ENCODE measurements at regions not wholly inside any gene's neighbourhood (a gene's known extent, or its start where the extent isn't known, plus 50 kb on each side); places are given as distances from the start of the nearest gene placed in this dataset.
"Not testable (repeated sequence)": the region's sequence is repeated elsewhere in the genome, so short reads cannot be mapped to it uniquely, and the experiment has no call there.

GRCh38 chr4:83204731-83205130 lies 79.9 kb downstream of the COQ2 start:
- H3K27ac ChIP-seq: no peak overlapping the region
- POLR2A ChIA-PET (ENCODE audit: low non-redundant PET): no interaction called here
- CTCF ChIA-PET: interaction anchor here (0.7 kb wide), 1 partner anchor 328 kb away, joined by 3 read pairs; no protein-coding TSS in a partner anchor

GRCh38 chr4:83201761-83202160 lies 82.8 kb downstream of the COQ2 start:
- ChIA-PET CTCF (interaction anchor here (0.7 kb wide), 1 partner anchor 114 kb away, joined by 3 read pairs; no protein-coding TSS in a partner anchor), POLR2A (ENCODE audit: low non-redundant PET) (no interaction called here)
- no peak for DNase-seq (ENCODE audit: low spot score)
- H3K27ac ChIP-seq: no peak overlapping the region
- TF ChIP-seq CTCF (conservative IDR thresholded peaks at IDR 0.05; ENCODE audit: low read depth): no peak

More at GRCh38 chr4:83204731-83205130, 79.9 kb downstream of the COQ2 start:
- no peak for TF ChIP-seq CTCF (conservative IDR thresholded peaks at IDR 0.05; ENCODE audit: low read depth)
- no peak for DNase-seq (ENCODE audit: low spot score)

- DNase-seq (ENCODE audit: low spot score): no peak
- POLR2A ChIA-PET (ENCODE audit: low non-redundant PET): no interaction called here
- H3K27ac ChIP-seq: no peak overlapping the region
- CTCF ChIA-PET: no interaction called here
- TF ChIP-seq CTCF (conservative IDR thresholded peaks at IDR 0.05; ENCODE audit: low read depth): no peak
Observed at GRCh38 chr4:83197555-83198235, 83.2 kb upstream of the PLAC8 start.

GRCh38 chr4:83196921-83197320 lies 82.4 kb upstream of the PLAC8 start:
- DNase-seq (ENCODE audit: low spot score): no peak
- CTCF ChIA-PET: no interaction called here
- no peak overlapping the region for H3K27ac ChIP-seq
- POLR2A ChIA-PET (ENCODE audit: low non-redundant PET): no interaction called here
- TF ChIP-seq CTCF (conservative IDR thresholded peaks at IDR 0.05; ENCODE audit: low read depth): no peak

- TF ChIP-seq CTCF (conservative IDR thresholded peaks at IDR 0.05; ENCODE audit: low read depth): no peak
- CTCF ChIA-PET: no interaction called here
Observed at GRCh38 chr4:83195269-83195668, 80.7 kb upstream of the PLAC8 start.

GRCh38 chr4:83194588-83194987 lies 80.1 kb upstream of the PLAC8 start:
- DNase-seq (ENCODE audit: low spot score); POLR2A ChIA-PET (ENCODE audit: low non-redundant PET); H3K27ac ChIP-seq: not testable (repeated sequence)
- CTCF ChIA-PET: interaction anchor here (0.6 kb wide), 1 partner anchor 13 kb away, joined by 5 read pairs; no protein-coding TSS in a partner anchor

More at GRCh38 chr4:83195269-83195668, 80.7 kb upstream of the PLAC8 start:
- DNase-seq (ENCODE audit: low spot score): no peak
- H3K27ac ChIP-seq: no peak overlapping the region
- POLR2A ChIA-PET (ENCODE audit: low non-redundant PET): no interaction called here

GRCh38 chr4:83192634-83193033 lies 78.1 kb upstream of the PLAC8 start:
- H3K27ac ChIP-seq: no peak overlapping the region
- POLR2A ChIA-PET (ENCODE audit: low non-redundant PET): no interaction called here
- TF ChIP-seq CTCF (conservative IDR thresholded peaks at IDR 0.05; ENCODE audit: low read depth): no peak
- CTCF ChIA-PET: no interaction called here
- no peak for DNase-seq (ENCODE audit: low spot score)
